H1 (cell line): ENCODE measurements at regions not wholly inside any gene's neighbourhood (a gene's known extent, or its start where the extent isn't known, plus 50 kb on each side); places are given as distances from the start of the nearest gene placed in this dataset.

Source experiments
- POLR2A ChIP-seq, 2 experiments: IDR thresholded peaks; 1 replicate in 1 of 2; 2 replicates in 1 of 2; pipeline ENCODE4 v1.6.1; 2011; ENCODE audit warnings: low read depth in 2 of 2, low read length in 2 of 2, mild to moderate bottlenecking in 2 of 2; ENCODE audit errors: control extremely low read depth in 1 of 2
- POU5F1 ChIP-seq: IDR thresholded peaks from 2 replicates; pipeline ENCODE4 v1.6.1; 2011; ENCODE audit warnings: low read depth, mild to moderate bottlenecking, low read length, moderate library complexity
- TF ChIP-seq, protein P1 (sequence below): IDR thresholded peaks from 2 replicates; pipeline ENCODE4 v1.6.1; 2011; ENCODE audit warnings: low read length, improper control_type of control experiment

DNA sequence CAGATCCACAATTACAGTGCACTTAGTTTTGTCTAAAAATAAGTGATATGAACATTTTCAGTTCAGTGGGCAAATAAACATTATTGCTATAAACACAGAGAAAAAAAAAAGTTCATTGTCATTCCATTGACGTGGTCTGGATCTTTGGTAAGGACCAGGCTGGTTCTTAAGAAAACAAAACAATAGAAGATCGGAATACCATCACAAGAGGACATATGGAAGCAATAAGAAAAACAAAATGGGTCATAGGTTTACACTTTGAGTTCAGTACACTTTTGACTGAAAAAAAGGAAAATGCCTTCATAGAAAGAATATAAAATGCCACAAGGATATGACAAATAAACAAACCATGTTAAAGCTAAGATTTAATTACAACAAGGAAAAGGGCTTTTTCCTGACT is 289.5 kb upstream of the TYRP1 start (continued):
- TF ChIP-seq POU5F1 (no peak), POLR2A (IDR thresholded peaks at IDR 0.05; ENCODE audit: control extremely low read depth in 1 of 2, low read depth in 2 of 2, low read length in 2 of 2) (no peak)
- TF ChIP-seq, protein P1, sequence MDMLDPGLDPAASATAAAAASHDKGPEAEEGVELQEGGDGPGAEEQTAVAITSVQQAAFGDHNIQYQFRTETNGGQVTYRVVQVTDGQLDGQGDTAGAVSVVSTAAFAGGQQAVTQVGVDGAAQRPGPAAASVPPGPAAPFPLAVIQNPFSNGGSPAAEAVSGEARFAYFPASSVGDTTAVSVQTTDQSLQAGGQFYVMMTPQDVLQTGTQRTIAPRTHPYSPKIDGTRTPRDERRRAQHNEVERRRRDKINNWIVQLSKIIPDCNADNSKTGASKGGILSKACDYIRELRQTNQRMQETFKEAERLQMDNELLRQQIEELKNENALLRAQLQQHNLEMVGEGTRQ: no peak
